ENCODE measurements at regions not wholly inside any gene's neighbourhood (a gene's known extent, or its start where the extent isn't known, plus 50 kb on each side); places are given as distances from the start of the nearest gene placed in this dataset.
A peak's percentile ranks its signal among the peaks of the same experiment; 100 is the strongest.

DNA sequence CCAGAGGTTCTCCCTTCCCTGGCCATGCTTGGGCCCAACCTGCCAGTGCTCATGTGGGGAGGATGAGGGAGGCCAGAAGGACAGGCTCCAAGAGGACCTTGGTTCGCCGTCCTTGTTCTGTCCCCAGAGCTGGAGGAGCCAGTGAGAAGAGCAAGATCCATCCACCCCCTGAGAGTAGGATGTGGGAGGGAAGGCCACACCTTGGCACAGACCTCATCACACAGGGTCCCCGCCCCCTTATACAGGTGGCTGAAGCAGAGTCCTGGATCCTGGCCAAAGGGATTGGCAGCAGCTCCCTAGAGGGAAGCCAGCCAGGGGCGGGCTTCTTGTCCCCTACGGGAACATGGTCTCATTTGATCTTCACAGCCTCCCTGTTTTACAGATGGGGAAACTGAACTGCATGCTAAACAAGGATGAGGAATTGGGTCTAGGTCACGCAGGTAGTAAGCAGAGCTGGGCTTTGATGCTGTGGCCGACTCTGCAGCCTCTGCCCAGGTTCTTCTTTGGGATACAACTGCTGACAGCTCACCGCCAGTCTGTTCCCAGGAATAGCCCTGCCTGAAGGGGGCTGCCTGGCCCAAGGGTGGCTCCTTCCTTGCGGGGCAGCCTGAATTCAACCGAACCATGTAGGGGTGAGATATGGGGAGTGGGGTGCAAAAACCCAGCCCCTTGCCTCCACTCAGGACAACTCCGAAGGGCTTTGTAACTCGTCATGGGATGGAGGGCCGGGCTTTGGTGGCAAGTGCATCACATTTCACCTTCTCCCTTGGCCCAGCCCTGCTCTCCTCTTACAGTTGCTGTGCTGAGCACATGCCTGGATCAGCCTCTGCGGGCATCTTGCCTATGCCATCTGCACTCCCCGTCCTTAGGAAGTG is 62.2 kb upstream of the KDM7A start:
- TF ChIP-seq, protein P1, sequence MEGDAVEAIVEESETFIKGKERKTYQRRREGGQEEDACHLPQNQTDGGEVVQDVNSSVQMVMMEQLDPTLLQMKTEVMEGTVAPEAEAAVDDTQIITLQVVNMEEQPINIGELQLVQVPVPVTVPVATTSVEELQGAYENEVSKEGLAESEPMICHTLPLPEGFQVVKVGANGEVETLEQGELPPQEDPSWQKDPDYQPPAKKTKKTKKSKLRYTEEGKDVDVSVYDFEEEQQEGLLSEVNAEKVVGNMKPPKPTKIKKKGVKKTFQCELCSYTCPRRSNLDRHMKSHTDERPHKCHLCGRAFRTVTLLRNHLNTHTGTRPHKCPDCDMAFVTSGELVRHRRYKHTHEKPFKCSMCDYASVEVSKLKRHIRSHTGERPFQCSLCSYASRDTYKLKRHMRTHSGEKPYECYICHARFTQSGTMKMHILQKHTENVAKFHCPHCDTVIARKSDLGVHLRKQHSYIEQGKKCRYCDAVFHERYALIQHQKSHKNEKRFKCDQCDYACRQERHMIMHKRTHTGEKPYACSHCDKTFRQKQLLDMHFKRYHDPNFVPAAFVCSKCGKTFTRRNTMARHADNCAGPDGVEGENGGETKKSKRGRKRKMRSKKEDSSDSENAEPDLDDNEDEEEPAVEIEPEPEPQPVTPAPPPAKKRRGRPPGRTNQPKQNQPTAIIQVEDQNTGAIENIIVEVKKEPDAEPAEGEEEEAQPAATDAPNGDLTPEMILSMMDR (IDR thresholded peaks at IDR 0.05), result no peak
- ATAC-seq, result peak; percentile 24

DNA sequence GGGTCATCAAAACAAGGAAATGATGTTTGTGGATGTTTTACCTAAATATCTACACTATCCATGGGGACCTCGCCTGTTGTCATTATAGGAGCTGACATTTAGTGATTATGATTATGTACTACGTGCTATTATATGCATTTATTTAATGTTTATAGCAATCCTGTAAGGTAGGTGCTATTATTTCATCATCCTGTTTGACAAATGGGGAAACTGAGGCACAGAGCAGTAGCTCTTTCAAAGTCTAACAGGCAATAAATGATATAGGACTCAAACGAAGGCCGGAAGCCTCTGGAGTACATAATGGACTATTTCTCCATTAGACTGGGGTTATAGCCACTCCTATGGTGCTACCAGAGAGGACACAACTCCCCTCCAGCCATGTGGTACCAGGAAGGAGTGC is 60.6 kb upstream of the KDM7A start:
- H3K4me1 ChIP-seq, result peaks cover 0 to 20% of the 10 kb centered on the region in 2 donors
- H3K9me3 ChIP-seq, result no peaks in the 10 kb centered on the region
- intact Hi-C loops (cut with DNase I), result no loop called here
- no peak for DNase-seq
- TF ChIP-seq, protein P1 (IDR thresholded peaks at IDR 0.05), result no peak
- H3K4me3 ChIP-seq, result no peak overlapping the region
- H3K36me3 ChIP-seq, result no peaks in the 10 kb centered on the region
- no peak overlapping the region for H3K27ac ChIP-seq
- ATAC-seq, result no peak
- no peaks in the 10 kb centered on the region for H3K27me3 ChIP-seq

More for the DNA sequence above, 62.2 kb upstream of the KDM7A start:
- Histone ChIP-seq H3K9me3 (no peaks in the 10 kb centered on the region), H3K4me1 (peaks cover 0 to 11% of the 10 kb centered on the region in 2 donors), H3K4me3 (no peak overlapping the region), H3K27ac (no peak overlapping the region), H3K36me3 (no peaks in the 10 kb centered on the region), H3K27me3 (no peaks in the 10 kb centered on the region)
- DNase-seq, result peak in 1 of 4 donors; percentile 35
- intact Hi-C loops (cut with DNase I), result no loop called here

DNA sequence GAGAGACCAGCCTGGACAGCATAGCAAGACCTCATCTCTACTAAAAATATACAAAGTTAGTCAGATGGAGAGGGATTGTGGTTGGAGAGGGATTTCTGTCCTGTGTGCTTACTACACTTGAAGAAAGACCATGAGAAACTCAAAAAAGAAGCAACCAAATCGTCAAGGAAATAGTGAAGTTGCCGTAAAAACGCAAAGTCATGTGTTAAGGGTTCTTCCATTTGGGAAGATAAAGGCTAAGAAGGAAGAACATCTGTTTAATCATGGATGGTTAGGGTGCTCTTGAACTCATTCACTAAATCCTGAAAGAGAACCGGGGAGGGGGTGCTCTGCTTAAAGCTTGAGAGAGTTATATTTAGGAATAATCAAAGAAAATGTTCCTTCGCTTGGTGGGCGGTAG is 59.8 kb upstream of the KDM7A start:
- H3K9me3 ChIP-seq, result no peaks in the 10 kb centered on the region
- ATAC-seq (no peak), DNase-seq (no peak)
- intact Hi-C loops (cut with DNase I), result no loop called here
- peaks cover 0 to 6% of the 10 kb centered on the region in 2 donors for H3K27me3 ChIP-seq
- H3K36me3 ChIP-seq, result no peaks in the 10 kb centered on the region
- TF ChIP-seq, protein P1 (IDR thresholded peaks at IDR 0.05), result no peak
- H3K27ac ChIP-seq, result no peak overlapping the region
- H3K4me1 ChIP-seq, result peaks cover 0 to 20% of the 10 kb centered on the region in 2 donors
- no peak overlapping the region for H3K4me3 ChIP-seq

DNA sequence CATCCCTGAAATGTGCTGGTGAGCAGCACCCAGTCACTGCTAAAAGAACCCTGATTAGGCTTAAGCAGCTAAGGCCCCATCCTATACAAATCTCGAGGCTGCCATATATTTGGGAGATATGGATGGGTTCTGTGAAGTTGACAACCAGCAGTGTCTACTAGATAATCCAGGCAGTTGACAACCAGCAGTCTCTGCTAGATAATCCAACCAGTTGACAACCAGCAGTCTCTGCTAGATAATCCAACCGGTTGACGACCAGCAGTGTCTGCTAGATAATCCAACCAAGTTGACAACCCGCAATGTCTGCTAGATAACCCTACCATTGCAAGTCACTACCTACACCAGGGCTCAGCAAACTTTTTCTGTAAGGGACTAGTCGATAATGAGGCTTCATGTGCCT is 58.3 kb upstream of the KDM7A start:
- intact Hi-C loops (cut with DNase I), result no loop called here
- Histone ChIP-seq H3K4me1 (peaks cover 3 to 33% of the 10 kb centered on the region in 2 donors), H3K36me3 (no peaks in the 10 kb centered on the region), H3K27ac (no peak overlapping the region), H3K27me3 (peaks cover 0 to 21% of the 10 kb centered on the region in 2 donors), H3K4me3 (no peak overlapping the region), H3K9me3 (no peaks in the 10 kb centered on the region)
- TF ChIP-seq, protein P1 (IDR thresholded peaks at IDR 0.05), result no peak
- no peak for DNase-seq
- ATAC-seq, result no peak

DNA sequence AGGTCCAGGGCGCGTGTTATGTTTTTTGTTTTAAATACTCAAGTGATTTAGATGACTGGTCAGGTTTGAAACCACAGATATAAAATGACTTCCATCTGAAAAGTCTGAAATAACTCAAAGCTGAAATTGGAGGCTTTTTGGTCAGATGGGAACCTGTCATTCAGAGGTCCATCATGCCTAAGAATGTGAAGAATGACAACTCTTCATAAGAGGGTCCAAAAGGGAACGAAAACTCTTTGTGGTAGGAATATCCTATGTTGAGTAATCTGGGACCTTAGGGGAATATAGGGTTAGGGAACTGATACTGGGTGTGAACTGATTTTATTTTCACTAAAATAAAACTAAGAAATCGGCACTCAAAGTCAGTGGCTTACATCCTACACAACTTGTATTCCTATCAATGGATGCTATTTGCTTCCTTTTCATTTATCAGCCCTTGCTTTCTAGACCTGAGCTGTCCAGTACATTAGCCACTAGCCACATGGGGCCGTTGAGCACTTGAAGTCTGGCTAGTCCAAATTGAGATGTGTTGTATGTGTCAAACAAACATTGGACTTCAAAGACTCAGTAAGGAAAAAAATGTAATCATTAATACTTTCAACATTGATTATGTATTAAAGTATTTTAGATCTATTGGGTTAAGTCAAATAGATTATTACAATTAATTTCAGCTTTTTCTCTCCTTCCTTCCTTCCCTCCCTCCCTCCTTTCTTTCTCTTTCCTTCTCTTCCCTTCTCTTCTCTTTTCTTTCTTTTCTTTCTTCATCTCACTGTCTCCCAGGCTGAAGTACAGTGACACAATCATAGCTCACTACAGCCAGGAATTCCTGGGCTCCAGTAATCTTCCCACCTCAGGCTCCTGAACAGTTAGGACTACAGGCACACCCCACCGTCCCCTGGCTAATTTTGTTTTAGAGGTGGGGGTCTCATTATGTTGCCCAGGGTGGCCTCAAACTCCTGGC is 56.5 kb upstream of the KDM7A start:
- ATAC-seq (no peak), DNase-seq (no peak)
- intact Hi-C loops (cut with DNase I), result no loop called here
- Histone ChIP-seq H3K27me3 (peaks cover 0 to 38% of the 10 kb centered on the region in 2 donors), H3K4me1 (peaks cover 8 to 42% of the 10 kb centered on the region in 2 donors), H3K9me3 (no peaks in the 10 kb centered on the region), H3K36me3 (no peaks in the 10 kb centered on the region), H3K4me3 (no peak overlapping the region), H3K27ac (no peak overlapping the region)
- TF ChIP-seq, protein P1 (IDR thresholded peaks at IDR 0.05), result no peak
